HG03469 (cell line): ENCODE measurements at regions not wholly inside any gene's neighbourhood (a gene's known extent, or its start where the extent isn't known, plus 50 kb on each side); places are given as distances from the start of the nearest gene placed in this dataset.
A peak's percentile ranks its signal among the peaks of the same experiment; 100 is the strongest.
"Not testable (repeated sequence)": the region's sequence is repeated elsewhere in the genome, so short reads cannot be mapped to it uniquely, and the experiment has no call there.

Experiments used
- ATAC-seq: cut with Tn5 transposase; IDR thresholded peaks from one replicate; pipeline ENCODE4 v1.9.1; 2021; ENCODE audit warnings: mild to moderate bottlenecking, moderate library complexity, moderate number of reproducible peaks; ENCODE audit not compliant: unreplicated experiment

- no peak for ATAC-seq
Measured at GRCh38 chr4:79620617-79621016, 212.6 kb upstream of the GK2 start.

GRCh38 chr4:79613269-79613935, 205.4 kb upstream of the GK2 start:
- no peak for ATAC-seq

GRCh38 chr4:79611026-79611425, 203.0 kb upstream of the GK2 start:
- no peak for ATAC-seq

- ATAC-seq = no peak
Measured at GRCh38 chr4:79609817-79610216, 201.8 kb upstream of the GK2 start.

GRCh38 chr4:79607979-79608378, 200.0 kb upstream of the GK2 start:
- ATAC-seq = no peak

- no peak for ATAC-seq
Measured at GRCh38 chr4:79604152-79604551, 196.1 kb upstream of the GK2 start.

- peak; percentile 59 for ATAC-seq
Measured at GRCh38 chr4:79603681-79604080, 195.7 kb upstream of the GK2 start.

- no peak for ATAC-seq
Measured at GRCh38 chr4:79599691-79600090, 191.7 kb upstream of the GK2 start.

GRCh38 chr4:79598801-79599200, 190.8 kb upstream of the GK2 start:
- no peak for ATAC-seq

GRCh38 chr4:79598214-79598613, 190.2 kb upstream of the GK2 start:
- no peak for ATAC-seq

- ATAC-seq = no peak
Measured at GRCh38 chr4:79597266-79597665, 189.2 kb upstream of the GK2 start.

- not testable (repeated sequence) for ATAC-seq
Measured at GRCh38 chr4:79592218-79592617, 184.2 kb upstream of the GK2 start.

GRCh38 chr4:79588679-79589078, 180.7 kb upstream of the GK2 start:
- ATAC-seq = no peak

- ATAC-seq = not testable (repeated sequence)
Measured at GRCh38 chr4:79587207-79587606, 179.2 kb upstream of the GK2 start.

GRCh38 chr4:79585834-79586233, 177.8 kb upstream of the GK2 start:
- no peak for ATAC-seq

- ATAC-seq = no peak
Measured at GRCh38 chr4:79585330-79585729, 177.3 kb upstream of the GK2 start.

- no peak for ATAC-seq
Measured at GRCh38 chr4:79584902-79585301, 176.9 kb upstream of the GK2 start.

- no peak for ATAC-seq
Measured at GRCh38 chr4:79584352-79584751, 176.3 kb upstream of the GK2 start.

GRCh38 chr4:79578606-79579005, 170.6 kb upstream of the GK2 start:
- no peak for ATAC-seq

GRCh38 chr4:79576429-79576753, 168.4 kb upstream of the GK2 start:
- ATAC-seq = peak; percentile 71

- ATAC-seq = no peak
Measured at GRCh38 chr4:79575709-79576428, 167.8 kb upstream of the GK2 start.

GRCh38 chr4:79574741-79575451, 166.9 kb upstream of the GK2 start:
- ATAC-seq = no peak
